WTC11 (cell line): ENCODE measurements at regions not wholly inside any gene's neighbourhood (a gene's known extent, or its start where the extent isn't known, plus 50 kb on each side); places are given as distances from the start of the nearest gene placed in this dataset.

Experiments used
- CBFB ChIP-seq: sonication (generic); formaldehyde crosslinking; IDR thresholded peaks from 2 replicates; pipeline ENCODE4 v1.8.1; 2022; ENCODE audit warnings: mild to moderate bottlenecking, low read depth, missing genetic modification reagents
- CTCF ChIP-seq: fragments of 200-600 bp; IDR thresholded peaks from 2 replicates; pipeline ENCODE4 v1.8.0; 2022; ENCODE audit warnings: antibody characterized with exemption
- E2F1 ChIP-seq: sonication (generic); formaldehyde crosslinking; IDR thresholded peaks from 2 replicates; pipeline ENCODE4 v1.8.0; 2022; ENCODE audit warnings: mild to moderate bottlenecking, missing genetic modification reagents
- ETV6 ChIP-seq: sonication (generic); formaldehyde crosslinking; IDR thresholded peaks from 2 replicates; pipeline ENCODE4 v1.8.1; 2022; ENCODE audit warnings: mild to moderate bottlenecking, missing genetic modification reagents
- FOXK1 ChIP-seq: sonication (generic); formaldehyde crosslinking; IDR thresholded peaks from 2 replicates; pipeline ENCODE4 v1.8.0; 2022; ENCODE audit warnings: mild to moderate bottlenecking, moderate library complexity, missing genetic modification reagents
- GABPB1 ChIP-seq: sonication (generic); formaldehyde crosslinking; IDR thresholded peaks from 2 replicates; pipeline ENCODE4 v1.8.1; 2023; ENCODE audit warnings: mild to moderate bottlenecking, missing genetic modification reagents
- GRHL2 ChIP-seq: fragments of 250-450 bp; sonication (Bioruptor Pico); IDR thresholded peaks from 2 replicates; pipeline ENCODE4 v1.8.0; 2022; ENCODE audit warnings: mild to moderate bottlenecking, moderate library complexity; ENCODE audit not compliant: insufficient replicate concordance, severe bottlenecking
- JAZF1 ChIP-seq: fragments of 250-450 bp; sonication (Bioruptor Pico); IDR thresholded peaks from 2 replicates; pipeline ENCODE4 v1.9.0; 2021; ENCODE audit warnings: moderate library complexity, mild to moderate bottlenecking, inconsistent platforms
- RELA ChIP-seq: sonication (generic); formaldehyde crosslinking; IDR thresholded peaks from 2 replicates; pipeline ENCODE4 v1.8.1; 2022; ENCODE audit warnings: missing genetic modification reagents, mild to moderate bottlenecking, borderline replicate concordance
- SP1 ChIP-seq: sonication (generic); formaldehyde crosslinking; conservative IDR thresholded peaks from 2 replicates; pipeline ENCODE4 v1.8.1; 2022; ENCODE audit warnings: missing genetic modification reagents
- STAT6 ChIP-seq: sonication (generic); formaldehyde crosslinking; conservative IDR thresholded peaks from 2 replicates; pipeline ENCODE4 v1.8.1; 2023; ENCODE audit warnings: mild to moderate bottlenecking, low read depth, missing genetic modification reagents, moderate library complexity
- USF2 ChIP-seq: sonication (generic); formaldehyde crosslinking; IDR thresholded peaks from 2 replicates; pipeline ENCODE4 v1.8.1; 2023; ENCODE audit warnings: mild to moderate bottlenecking, missing genetic modification reagents, moderate library complexity
- ZBTB43 ChIP-seq: sonication (generic); formaldehyde crosslinking; IDR thresholded peaks from 2 replicates; pipeline ENCODE4 v1.8.1; 2023; ENCODE audit warnings: mild to moderate bottlenecking, missing genetic modification reagents
- ZNF532 ChIP-seq: fragments of 250-450 bp; sonication (Bioruptor Pico); IDR thresholded peaks from 2 replicates; pipeline ENCODE4 v1.9.0; 2021; ENCODE audit warnings: mild to moderate bottlenecking, borderline replicate concordance

GRCh38 chr2:120525056-120526046 is 179.4 kb downstream of the INHBB start:
- no peak for TF ChIP-seq CTCF
- no peak for TF ChIP-seq ZBTB43 (CRISPR knock-in tag)
- TF ChIP-seq USF2 (CRISPR knock-in tag) = peak; percentile 57
- no peak for TF ChIP-seq JAZF1 (CRISPR knock-in tag)
- no peak for TF ChIP-seq SP1
- peak; percentile 49; the same call in 1 of the 2 replicates for TF ChIP-seq GABPB1 (CRISPR knock-in tag)
- no peak for TF ChIP-seq ETV6 (CRISPR knock-in tag)
- TF ChIP-seq CBFB = no peak
- no peak for TF ChIP-seq RELA (CRISPR knock-in tag)
- no peak for TF ChIP-seq ZNF532 (CRISPR knock-in tag)
- no peak for TF ChIP-seq GRHL2 (CRISPR knock-in tag)
- no peak for TF ChIP-seq STAT6
- no peak for TF ChIP-seq E2F1
- TF ChIP-seq FOXK1 (CRISPR knock-in tag) = no peak
